Astrocyte (in vitro differentiated cells and primary cell): ENCODE measurements at regions not wholly inside any gene's neighbourhood (a gene's known extent, or its start where the extent isn't known, plus 50 kb on each side); places are given as distances from the start of the nearest gene placed in this dataset.

Source experiments
- CTCF ChIP-seq: IDR thresholded peaks from 2 replicates; pipeline ENCODE4 v1.5.1; 2011; ENCODE audit warnings: low read depth, mild to moderate bottlenecking, inconsistent platforms, low read length, moderate library complexity; ENCODE audit not compliant: insufficient read depth
- EZH2 ChIP-seq: IDR thresholded peaks from 2 replicates; pipeline ENCODE4 v1.6.1; 2012; ENCODE audit warnings: mild to moderate bottlenecking, low read length, inconsistent platforms; ENCODE audit not compliant: insufficient read depth

- TF ChIP-seq CTCF (no peak), EZH2 (no peak)
These were observed 363.2 kb upstream of the RORB start for GRCh38 chr9:74133921-74134320.
